H1 (cell line): ENCODE measurements at regions not wholly inside any gene's neighbourhood (a gene's known extent, or its start where the extent isn't known, plus 50 kb on each side); places are given as distances from the start of the nearest gene placed in this dataset.

Source experiments
- CTCF ChIA-PET: fragments of 300-600 bp; sonication (Branson Sonifier 250); formaldehyde crosslinking; loops from one replicate; lab custom pipeline; 2021; ENCODE audit not compliant: partially characterized antibody; lab: Charles Lee
- POLR2A ChIA-PET: fragments of 300-600 bp; sonication (Branson Sonifier 250); formaldehyde crosslinking; loops from one replicate; lab custom pipeline; 2021; ENCODE audit warnings: inconsistent platforms; ENCODE audit not compliant: partially characterized antibody; lab: Charles Lee
- DNase-seq, 2 experiments: peaks; one replicate each; pipeline versions ENCODE4 v3.0.0 to v3.0.0-alpha.2; 2010 to 2022; ENCODE audit warnings: low spot score in 2 of 2, low read depth in 1 of 2, mixed read lengths in 1 of 2
- FAIRE-seq: peaks from 2 replicates; lab custom pipeline; 2011; peaks lifted over from hg19 to GRCh38; lab: Jason Lieb, UNC
- H2AFZ ChIP-seq: 2 replicates; pipeline ENCODE4 v1.8.1; 2012; ENCODE audit warnings: low read length, inconsistent platforms
- H2AK5ac ChIP-seq: 2 replicates; pipeline ENCODE4 v1.6.1; 2013; ENCODE audit warnings: low read depth, low read length
- H2BK120ac ChIP-seq: replicated peaks from 2 replicates; pipeline ENCODE3; 2013; ENCODE audit warnings: low read depth, low read length, inconsistent platforms
- H2BK12ac ChIP-seq: 2 replicates; pipeline ENCODE4 v1.6.1; 2013; ENCODE audit warnings: low read depth, low read length
- H2BK15ac ChIP-seq: 2 replicates; pipeline ENCODE4 v1.6.1; 2013; ENCODE audit warnings: low read length
- H2BK20ac ChIP-seq: 2 replicates; pipeline ENCODE4 v1.6.1; 2013; ENCODE audit warnings: low read length
- H2BK5ac ChIP-seq: 2 replicates; pipeline ENCODE4 v1.6.1; 2013; ENCODE audit warnings: low read depth, low read length
- H3K14ac ChIP-seq: 2 replicates; pipeline ENCODE4 v1.6.1; 2013; ENCODE audit warnings: inconsistent platforms; ENCODE audit not compliant: insufficient read length
- H3K18ac ChIP-seq: 2 replicates; pipeline ENCODE4 v1.6.1; 2013; ENCODE audit warnings: low read length; ENCODE audit errors: extremely low read depth
- H3K23ac ChIP-seq: 2 replicates; pipeline ENCODE4 v1.6.1; 2013; ENCODE audit warnings: inconsistent platforms; ENCODE audit not compliant: insufficient read length
- H3K23me2 ChIP-seq: 2 replicates; pipeline ENCODE4 v1.6.1; 2013; ENCODE audit warnings: low read depth, low read length
- H3K27ac ChIP-seq: 2 replicates; pipeline ENCODE4 v1.6.1; 2011; ENCODE audit warnings: low read depth, low read length, inconsistent platforms
- H3K27me3 ChIP-seq, 4 experiments: replicated peaks in 1 of 4; 1 replicate in 1 of 4; 2 replicates in 3 of 4; pipeline versions ENCODE4 v1.6.1 to v1.8.1; 2011 to 2013; ENCODE audit warnings: low read length in 3 of 4, mild to moderate bottlenecking in 3 of 4, inconsistent platforms in 2 of 4, mixed read lengths in 2 of 4, moderate library complexity in 1 of 4; ENCODE audit not compliant: control insufficient read depth in 3 of 4, insufficient read depth in 3 of 4; ENCODE audit errors: extremely low read depth in 1 of 4
- H3K36me3 ChIP-seq, 4 experiments: 2 replicates each; pipeline versions ENCODE4 v1.6.1 to v1.8.1; 2011 to 2013; ENCODE audit warnings: mild to moderate bottlenecking in 4 of 4, low read length in 3 of 4, moderate library complexity in 2 of 4, control low read depth in 1 of 4, inconsistent platforms in 1 of 4; ENCODE audit not compliant: insufficient read depth in 4 of 4, control insufficient read depth in 2 of 4
- H3K4ac ChIP-seq: replicated peaks from 2 replicates; pipeline ENCODE3; 2013; ENCODE audit warnings: low read length, low read depth, mixed read lengths, inconsistent platforms; ENCODE audit not compliant: insufficient read length
- H3K4me1 ChIP-seq, 4 experiments: replicated peaks in 1 of 4; 1 replicate in 1 of 4; 2 replicates in 3 of 4; pipeline versions ENCODE4 v1.6.1 to v1.8.1; 2011 to 2013; ENCODE audit warnings: low read length in 3 of 4, inconsistent platforms in 2 of 4, mixed read lengths in 1 of 4; ENCODE audit not compliant: insufficient read depth in 4 of 4, control insufficient read depth in 3 of 4
- H3K4me2 ChIP-seq, 2 experiments: 2 replicates each; pipeline versions ENCODE4 v1.6.1 to v1.8.1; 2011 to 2013; ENCODE audit warnings: low read depth in 2 of 2, low read length in 2 of 2, control low read depth in 1 of 2, inconsistent platforms in 1 of 2, mild to moderate bottlenecking in 1 of 2; ENCODE audit not compliant: insufficient read depth in 1 of 2
- H3K4me3 ChIP-seq, 4 experiments: fragments of 200-600, 300-600 bp in 1 of 4; sonication (generic), shearing (Covaris generic), sonication (Bioruptor Twin) in 1 of 4; 2 replicates each; pipeline versions ENCODE4 v1.5.1 to v1.8.1; 2011 to 2016; ENCODE audit warnings: low read length in 4 of 4, low read depth in 3 of 4, control low read depth in 2 of 4, inconsistent platforms in 2 of 4, mild to moderate bottlenecking in 2 of 4, mixed read lengths in 1 of 4, moderate library complexity in 1 of 4; ENCODE audit not compliant: insufficient read depth in 2 of 4; ENCODE audit errors: extremely low read depth in 1 of 4
- H3K56ac ChIP-seq: replicated peaks from 2 replicates; pipeline ENCODE3; 2013; ENCODE audit warnings: low read depth, mild to moderate bottlenecking, mixed read lengths, low read length, inconsistent platforms; ENCODE audit not compliant: insufficient read length
- H3K79me1 ChIP-seq: 2 replicates; pipeline ENCODE4 v1.6.1; 2013; ENCODE audit warnings: low read depth, low read length, control low read depth
- H3K79me2 ChIP-seq, 2 experiments: 2 replicates each; pipeline versions ENCODE4 v1.6.1 to v1.8.1; 2012 to 2013; ENCODE audit warnings: low read length in 2 of 2, mild to moderate bottlenecking in 2 of 2, inconsistent platforms in 1 of 2; ENCODE audit not compliant: insufficient read depth in 2 of 2, control insufficient read depth in 1 of 2
- H3K9ac ChIP-seq, 4 experiments: replicated peaks in 1 of 4; 1 replicate in 1 of 4; 2 replicates in 3 of 4; pipeline versions ENCODE4 v1.6.1 to v1.8.1; 2011 to 2013; ENCODE audit warnings: low read depth in 3 of 4, low read length in 3 of 4, control low read depth in 2 of 4, mild to moderate bottlenecking in 2 of 4, moderate library complexity in 2 of 4, inconsistent platforms in 1 of 4; ENCODE audit errors: extremely low read depth in 1 of 4
- H3K9me3 ChIP-seq, 2 experiments: 2 replicates each; pipeline versions ENCODE4 v1.6.1 to v1.8.1; 2012 to 2013; ENCODE audit warnings: mild to moderate bottlenecking in 2 of 2, moderate library complexity in 2 of 2, control low read depth in 1 of 2, inconsistent platforms in 1 of 2, low read depth in 1 of 2, low read length in 1 of 2, mixed read lengths in 1 of 2; ENCODE audit not compliant: insufficient read depth in 2 of 2
- H4K20me1 ChIP-seq, 2 experiments: replicated peaks in 1 of 2; 2 replicates each; pipeline versions ENCODE3 to v1.8.1; 2011 to 2013; ENCODE audit warnings: inconsistent platforms in 2 of 2, low read length in 2 of 2, mild to moderate bottlenecking in 1 of 2; ENCODE audit not compliant: insufficient read depth in 2 of 2, control insufficient read depth in 1 of 2
- H4K5ac ChIP-seq: 2 replicates; pipeline ENCODE4 v1.6.1; 2013; ENCODE audit warnings: low read length, low read depth, mixed read lengths, inconsistent platforms; ENCODE audit not compliant: insufficient read length
- H4K8ac ChIP-seq: 2 replicates; pipeline ENCODE4 v1.8.0; 2013; ENCODE audit warnings: mild to moderate bottlenecking, moderate library complexity, low read length, inconsistent platforms; ENCODE audit not compliant: insufficient read depth; ENCODE audit errors: extremely low read depth
- H4K91ac ChIP-seq: replicated peaks from 2 replicates; pipeline ENCODE3; 2013; ENCODE audit warnings: low read length, mixed read lengths, inconsistent platforms; ENCODE audit not compliant: insufficient read length
- ATF3 ChIP-seq: IDR thresholded peaks from 2 replicates; pipeline ENCODE4 v1.6.1; 2011; ENCODE audit warnings: low read depth, mild to moderate bottlenecking, low read length; ENCODE audit not compliant: insufficient read depth
- CBX8 ChIP-seq: fragments of 300-800, 300-1000 bp; sonication (generic); IDR thresholded peaks from 2 replicates; pipeline ENCODE4 v1.7.1; 2016; ENCODE audit warnings: low read depth, low read length, borderline replicate concordance
- RFX5 ChIP-seq: IDR thresholded peaks from 2 replicates; pipeline ENCODE4 v1.6.1; 2011; ENCODE audit warnings: low read depth, low read length, improper control_type of control experiment, borderline replicate concordance
- SAP30 ChIP-seq: fragments of 300-600 bp; sonication (generic); IDR thresholded peaks from 2 replicates; pipeline ENCODE4 v1.7.1; 2012; ENCODE audit warnings: low read length, moderate library complexity, mild to moderate bottlenecking, inconsistent platforms; ENCODE audit not compliant: insufficient read depth, insufficient replicate concordance
- USF2 ChIP-seq: IDR thresholded peaks from 2 replicates; pipeline ENCODE4 v1.6.1; 2011; ENCODE audit warnings: low read length, improper control_type of control experiment
- YY1 ChIP-seq: IDR thresholded peaks from 2 replicates; pipeline ENCODE4 v1.6.1; 2011; ENCODE audit warnings: low read depth, mild to moderate bottlenecking, low read length
- WGBS, 2 experiments: shearing (Covaris generic) in 1 of 2; methylation state at CpG; one replicate each; pipeline versions ENCODE4 v1.1.6 to v1.1.7; 2013 to 2015; ENCODE audit warnings: low lambda C conversion rate in 2 of 2, mixed read lengths in 2 of 2, inconsistent platforms in 1 of 2, low coverage in 1 of 2, missing lambda C conversion rate in 1 of 2; ENCODE audit not compliant: insufficient replicate concordance in 2 of 2, insufficient coverage in 1 of 2, insufficient read length in 1 of 2; ENCODE audit errors: extremely low coverage in 1 of 2, missing lambda C conversion rate in 1 of 2; 5-methylcytosine and 5-hydroxymethylcytosine counted together

GRCh38 chr5:81881595-81881994 lies 90.2 kb upstream of the ATG10 start:
- H3K79me2 ChIP-seq: no peaks in the 10 kb centered on the region
- 89% methylated on average over 2 of the region's 2 CpGs; no CpG with 5 or more reads in 1 of the 2 experiments for WGBS, 2 experiments
- H2BK120ac ChIP-seq: no peak overlapping the region
- H4K8ac ChIP-seq: no peak overlapping the region
- H3K14ac ChIP-seq: no peak overlapping the region
- H3K79me1 ChIP-seq: no peaks in the 10 kb centered on the region
- no peak overlapping the region for H2BK5ac ChIP-seq
- no peak overlapping the region for H2BK15ac ChIP-seq
- no peaks in the 10 kb centered on the region for H3K36me3 ChIP-seq
- no peak overlapping the region for H3K4me2 ChIP-seq
- H3K23me2 ChIP-seq: no peaks in the 10 kb centered on the region
- DNase-seq: no peak
- no peak overlapping the region for H3K9ac ChIP-seq
- H3K9me3 ChIP-seq: no peaks in the 10 kb centered on the region
- no peak overlapping the region for H3K23ac ChIP-seq
- no peak overlapping the region for H4K5ac ChIP-seq
- no peak overlapping the region for H3K18ac ChIP-seq
- no peak overlapping the region for H2AFZ ChIP-seq
- no peak overlapping the region for H3K27ac ChIP-seq
- H3K4ac ChIP-seq: no peak overlapping the region
- H4K91ac ChIP-seq: no peak overlapping the region
- H3K27me3 ChIP-seq: no peaks in the 10 kb centered on the region
- CTCF ChIA-PET: interaction anchor here (3.3 kb wide), 1 partner anchor 24 kb away, joined by 13 read pairs; no protein-coding TSS in a partner anchor
- no peak overlapping the region for H3K56ac ChIP-seq
- no peak overlapping the region for H2BK12ac ChIP-seq
- H3K4me1 ChIP-seq: no peaks in the 10 kb centered on the region
- H2BK20ac ChIP-seq: no peak overlapping the region
- H4K20me1 ChIP-seq: no peaks in the 10 kb centered on the region
- no peak for FAIRE-seq
- H3K4me3 ChIP-seq: no peak overlapping the region
- no peak overlapping the region for H2AK5ac ChIP-seq
- POLR2A ChIA-PET: no interaction called here
- TF ChIP-seq YY1: no peak
- no peak for TF ChIP-seq CBX8
- TF ChIP-seq ATF3: no peak
- TF ChIP-seq USF2: no peak
- TF ChIP-seq RFX5: no peak
- TF ChIP-seq SAP30: no peak
